NCI-H2029 treated with DMSO at 0.1 percent for 48 hours (cell line): ENCODE measurements at regions not wholly inside any gene's neighbourhood (a gene's known extent, or its start where the extent isn't known, plus 50 kb on each side); places are given as distances from the start of the nearest gene placed in this dataset.

Experiments used
- DNase-seq: peaks from one replicate; lab custom pipeline; 2025; lab: John Stamatoyannopoulos, UW

GRCh38 chr22:48275412-48275811 lies 1513.0 kb downstream of the TBC1D22A start:
- no peak for DNase-seq

GRCh38 chr22:48270731-48271130 lies 1508.3 kb downstream of the TBC1D22A start:
- no peak for DNase-seq

- DNase-seq, result no peak
These were observed 1506.5 kb downstream of the TBC1D22A start for GRCh38 chr22:48268771-48269552.

GRCh38 chr22:48268293-48268692 lies 1505.8 kb downstream of the TBC1D22A start:
- DNase-seq, result no peak

GRCh38 chr22:48267681-48268080 lies 1505.2 kb downstream of the TBC1D22A start:
- DNase-seq, result no peak

- DNase-seq, result no peak
These were observed 1502.7 kb downstream of the TBC1D22A start for GRCh38 chr22:48265000-48265625.

- DNase-seq, result no peak
These were observed 1502.1 kb downstream of the TBC1D22A start for GRCh38 chr22:48264586-48264985.

- DNase-seq, result no peak
These were observed 1501.4 kb downstream of the TBC1D22A start for GRCh38 chr22:48263791-48264351.

- DNase-seq, result no peak
These were observed 1500.9 kb downstream of the TBC1D22A start for GRCh38 chr22:48263431-48263765.

- DNase-seq, result no peak
These were observed 1500.4 kb downstream of the TBC1D22A start for GRCh38 chr22:48262596-48263430.

- DNase-seq, result no peak
These were observed 1499.3 kb downstream of the TBC1D22A start for GRCh38 chr22:48261706-48262105.

- no peak for DNase-seq
These were observed 1498.7 kb downstream of the TBC1D22A start for GRCh38 chr22:48261048-48261621.

GRCh38 chr22:48259991-48260670 lies 1497.7 kb downstream of the TBC1D22A start:
- DNase-seq, result no peak

- DNase-seq, result no peak
These were observed 1496.4 kb downstream of the TBC1D22A start for GRCh38 chr22:48258811-48259210.

GRCh38 chr22:48258064-48258701 lies 1495.7 kb downstream of the TBC1D22A start:
- DNase-seq, result no peak

- no peak for DNase-seq
These were observed 1495.2 kb downstream of the TBC1D22A start for GRCh38 chr22:48257685-48258055.

- DNase-seq, result no peak
These were observed 1494.6 kb downstream of the TBC1D22A start for GRCh38 chr22:48256776-48257684.

- no peak for DNase-seq
These were observed 1493.7 kb downstream of the TBC1D22A start for GRCh38 chr22:48256041-48256739.

GRCh38 chr22:48254311-48254873 lies 1491.9 kb downstream of the TBC1D22A start:
- DNase-seq, result peak; percentile 22
